ENCODE measurements at regions not wholly inside any gene's neighbourhood (a gene's known extent, or its start where the extent isn't known, plus 50 kb on each side); places are given as distances from the start of the nearest gene placed in this dataset.

DNA sequence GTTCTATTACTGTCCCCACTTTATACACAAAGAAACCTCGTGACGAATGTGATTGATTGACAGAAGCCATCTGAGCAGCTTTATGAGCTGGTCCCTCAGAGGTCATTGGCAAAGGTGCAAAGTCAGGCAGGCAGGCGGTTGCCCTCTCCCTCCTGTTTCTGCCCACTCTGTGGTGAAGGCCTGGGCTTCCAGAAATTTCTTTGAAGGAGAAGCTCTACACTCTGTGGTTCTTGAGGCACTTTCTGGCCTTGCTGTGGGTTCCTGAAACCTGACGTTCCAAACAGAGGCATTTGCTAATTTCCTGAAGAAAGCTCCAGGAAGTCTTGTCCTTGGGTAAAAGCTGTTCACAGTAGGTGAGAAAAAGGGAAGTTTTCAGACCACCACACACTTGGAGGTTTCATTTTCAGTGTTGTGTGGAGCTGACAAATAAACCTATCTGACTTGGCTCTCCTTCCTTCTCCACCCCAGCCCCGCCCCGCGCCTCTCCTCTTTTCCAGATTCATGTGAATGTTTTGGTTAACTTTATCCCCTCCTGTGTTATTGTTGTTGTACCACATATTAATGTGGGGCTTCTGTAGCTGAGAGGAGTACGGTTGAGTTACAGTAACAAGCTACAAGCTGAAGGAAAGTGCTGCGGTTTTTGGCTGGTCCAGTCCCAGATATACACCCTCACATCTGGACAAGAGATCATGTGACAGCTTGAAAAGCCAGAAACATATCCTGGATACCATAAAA, 274.1 kb downstream of the CLIC5 start:
- no peak for DNase-seq

- no peak for DNase-seq
These were observed 276.6 kb downstream of the CLIC5 start for GRCh38 chr6:45739058-45739457.

DNA sequence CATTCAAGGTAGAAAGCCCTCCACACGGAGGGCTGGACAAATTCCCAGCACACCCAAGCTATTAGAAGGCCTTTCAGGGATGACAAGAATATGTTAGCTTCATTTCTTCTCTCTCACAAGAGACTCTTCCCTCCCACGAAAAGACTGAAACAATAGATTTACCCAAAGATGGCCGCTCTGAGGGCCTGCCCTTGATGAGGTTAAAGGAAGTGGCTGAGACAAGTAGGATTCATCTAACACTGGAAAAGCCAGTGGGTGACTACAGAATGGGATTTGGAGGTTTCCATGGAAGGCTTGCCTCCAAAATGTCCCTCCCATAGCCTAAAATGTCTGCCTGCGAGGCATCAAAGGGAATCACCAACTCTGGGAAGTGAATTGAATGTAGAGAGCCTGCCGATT, 277.6 kb downstream of the CLIC5 start:
- no peak for DNase-seq

- no peak for DNase-seq
These were observed 278.2 kb downstream of the CLIC5 start for GRCh38 chr6:45737331-45738056.

DNA sequence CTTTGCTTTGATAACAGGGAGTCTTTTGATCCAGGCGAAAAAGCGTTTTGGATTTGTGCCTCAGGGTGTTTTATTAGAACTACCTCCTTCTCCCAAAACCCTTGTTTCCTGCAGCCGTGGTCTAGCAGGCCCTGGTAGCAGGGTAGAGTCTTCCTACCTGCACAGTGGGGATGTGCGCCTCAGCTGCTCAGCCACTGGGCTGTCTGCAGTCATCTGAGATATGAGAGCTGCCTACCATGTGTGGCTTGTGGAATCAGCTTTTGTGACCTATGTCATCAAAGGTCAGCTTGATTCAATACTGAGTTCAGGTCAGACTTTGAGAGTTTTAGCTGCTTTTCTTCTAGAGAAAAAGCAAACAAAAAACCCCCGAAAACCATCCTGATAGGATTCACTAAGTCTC, 279.5 kb downstream of the CLIC5 start:
- DNase-seq: no peak

GRCh38 chr6:45732731-45733130, 282.9 kb downstream of the CLIC5 start:
- no peak for DNase-seq

GRCh38 chr6:45730232-45730631, 285.4 kb downstream of the CLIC5 start:
- DNase-seq: no peak

GRCh38 chr6:45728674-45729073, 287.0 kb downstream of the CLIC5 start:
- no peak for DNase-seq

DNA sequence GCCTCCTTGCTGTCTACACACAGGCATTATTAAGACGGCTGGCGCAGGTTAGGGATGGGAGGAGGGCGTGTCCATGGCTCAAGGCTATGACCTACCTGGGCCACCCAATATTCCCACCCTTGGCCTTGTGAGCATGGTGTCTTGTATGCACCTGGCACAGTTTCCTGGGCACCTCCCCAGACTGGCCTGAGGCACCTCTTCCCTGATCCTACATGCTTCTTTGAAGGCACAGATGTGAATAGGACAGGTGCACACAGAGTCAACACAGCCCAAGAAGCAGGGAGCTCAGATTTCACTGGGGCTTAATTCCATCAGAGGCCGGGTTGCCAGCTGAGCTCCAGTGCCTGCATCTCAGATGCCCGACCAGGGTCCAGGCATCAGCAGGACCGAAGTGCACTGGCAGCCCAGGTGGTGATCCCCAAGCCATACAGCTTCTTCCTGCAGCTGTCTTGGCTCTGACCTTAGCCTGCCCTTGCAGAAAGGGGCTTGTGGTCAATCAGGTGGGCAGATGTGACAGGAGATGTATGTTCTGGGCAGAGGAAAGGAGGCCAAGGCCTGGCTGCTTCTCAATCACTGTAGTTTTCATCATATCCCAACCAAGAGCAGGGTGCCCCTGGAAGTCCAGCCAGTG, 287.7 kb downstream of the CLIC5 start:
- peak; percentile 82 for DNase-seq

- no peak for DNase-seq
These were observed 288.4 kb downstream of the CLIC5 start for GRCh38 chr6:45727228-45727627.

DNA sequence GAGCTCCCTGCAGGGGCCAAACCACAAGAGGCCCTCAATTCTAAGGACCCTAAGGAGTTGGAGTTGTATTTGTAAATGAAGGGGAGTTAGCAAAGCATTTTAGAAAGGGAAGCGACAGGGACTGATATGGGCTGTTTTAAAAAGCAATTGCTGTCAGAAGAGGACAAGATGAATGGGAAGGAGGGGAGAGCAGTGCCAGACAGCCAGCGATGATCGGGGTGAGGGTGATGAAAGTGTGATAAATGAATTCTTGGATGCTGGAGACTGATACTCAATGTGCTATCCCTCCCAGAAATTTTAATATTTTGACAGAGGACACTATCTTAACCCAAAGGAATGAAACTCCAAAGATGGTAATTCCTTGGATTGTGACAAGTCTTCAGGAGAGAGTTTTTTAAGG, 289.2 kb downstream of the CLIC5 start:
- no peak for DNase-seq

GRCh38 chr6:45724511-45724910, 291.1 kb downstream of the CLIC5 start:
- no peak for DNase-seq

- no peak for DNase-seq
These were observed 291.6 kb downstream of the CLIC5 start for GRCh38 chr6:45724027-45724426.

DNA sequence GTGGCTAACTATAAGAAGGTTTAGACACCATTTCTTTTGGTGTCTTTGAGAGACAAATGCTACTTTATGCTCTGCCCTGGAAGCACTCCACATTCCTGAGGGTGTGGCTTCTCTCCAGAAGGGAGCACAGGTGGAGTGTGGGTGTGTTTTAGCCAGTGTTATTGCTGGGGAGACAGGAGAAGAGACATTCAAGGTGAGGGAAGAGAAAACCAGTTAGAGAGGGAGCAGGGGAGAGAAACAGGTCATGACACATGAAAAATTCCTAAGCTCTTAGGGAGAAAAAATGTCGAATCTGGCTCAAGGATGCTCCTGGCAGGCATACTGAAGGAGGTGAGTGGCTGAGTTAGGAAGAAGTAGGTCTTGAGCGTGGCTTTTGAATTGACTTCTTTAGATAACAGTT, 292.8 kb downstream of the CLIC5 start:
- no peak for DNase-seq

GRCh38 chr6:45721665-45722064, 294.0 kb downstream of the CLIC5 start:
- DNase-seq: no peak

- DNase-seq: no peak
These were observed 296.8 kb downstream of the CLIC5 start for GRCh38 chr6:45718871-45719270.

DNA sequence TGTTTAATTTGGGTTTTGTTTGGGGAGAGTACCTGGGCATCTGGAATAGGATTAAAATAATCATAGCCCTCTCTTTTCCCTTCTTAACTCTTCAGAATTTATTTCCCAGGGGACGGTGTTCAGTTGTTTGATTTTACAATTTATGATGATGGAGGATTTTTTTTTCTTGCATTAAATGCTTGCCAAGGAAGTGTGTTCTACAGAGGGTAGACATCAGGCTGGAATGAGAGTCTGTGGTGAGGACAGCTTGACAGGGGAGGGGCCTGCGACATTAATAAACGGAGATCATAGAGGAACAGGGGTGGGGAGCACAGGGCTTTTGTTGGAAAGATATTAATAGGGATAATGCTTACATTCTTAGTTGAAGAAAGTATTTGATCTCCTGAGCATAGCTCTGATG, 297.5 kb downstream of the CLIC5 start:
- no peak for DNase-seq

DNA sequence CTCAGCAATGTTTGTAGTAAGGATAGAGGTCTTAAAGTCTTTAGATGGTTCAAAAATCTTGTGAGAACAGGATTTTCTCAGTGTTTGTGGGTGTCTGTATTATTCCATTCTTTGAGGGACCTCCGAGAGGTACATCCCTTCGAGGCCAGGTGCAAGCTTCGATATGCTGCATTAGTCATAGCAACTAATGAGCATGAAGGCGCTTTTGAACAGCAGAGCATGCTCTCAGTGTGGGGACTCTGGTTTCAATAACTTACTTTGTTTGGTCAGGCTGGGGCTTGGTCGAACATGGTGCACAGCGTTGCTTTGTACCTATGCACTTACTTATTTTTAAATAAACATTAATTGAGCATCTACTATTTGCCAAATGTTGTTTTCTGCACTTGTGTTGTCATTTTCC, 297.9 kb downstream of the CLIC5 start:
- no peak for DNase-seq

DNA sequence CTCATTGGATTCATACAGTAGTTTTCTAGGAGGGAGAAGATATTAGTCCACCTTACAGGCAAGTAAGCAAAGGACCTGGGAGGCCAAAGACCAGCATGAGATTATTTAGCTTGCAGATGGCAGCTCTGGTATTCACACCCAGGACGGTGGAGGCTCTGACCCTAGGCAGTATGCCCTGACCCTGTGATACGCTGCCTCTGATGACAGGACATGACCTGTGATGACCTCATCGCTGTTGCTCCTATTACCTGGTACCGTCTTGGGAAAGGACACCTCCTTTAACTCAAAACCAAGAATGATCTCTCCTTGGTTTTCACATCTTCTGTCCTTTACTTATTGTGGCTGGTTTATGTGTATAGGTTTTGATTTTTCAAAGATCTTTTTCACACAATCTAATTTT, 298.6 kb downstream of the CLIC5 start:
- no peak for DNase-seq

GRCh38 chr6:45715508-45715803, 300.2 kb downstream of the CLIC5 start:
- no peak for DNase-seq

- peak; percentile 86 for DNase-seq
These were observed 300.7 kb downstream of the CLIC5 start for GRCh38 chr6:45714741-45715507.

- DNase-seq: no peak
These were observed 301.5 kb downstream of the CLIC5 start for GRCh38 chr6:45714006-45714730.
